Fibroblast of skin of left quadriceps (primary cell): ENCODE measurements at regions not wholly inside any gene's neighbourhood (a gene's known extent, or its start where the extent isn't known, plus 50 kb on each side); places are given as distances from the start of the nearest gene placed in this dataset.

Source experiments
- DNase-seq, 2 experiments: peaks; one replicate each; pipeline ENCODE4 v3.0.0-alpha.2; 2013; ENCODE audit warnings: low read depth in 2 of 2

GRCh38 chr6:71123051-71123450 is 165.6 kb upstream of the OGFRL1 start:
- no peak for DNase-seq

- DNase-seq: no peak
Observed at GRCh38 chr6:71124340-71124739, 164.3 kb upstream of the OGFRL1 start.

GRCh38 chr6:71125216-71125615 is 163.4 kb upstream of the OGFRL1 start:
- DNase-seq: no peak

- DNase-seq: no peak
Observed at GRCh38 chr6:71126506-71126905, 162.1 kb upstream of the OGFRL1 start.

GRCh38 chr6:71127374-71127773 is 161.2 kb upstream of the OGFRL1 start:
- no peak for DNase-seq

GRCh38 chr6:71130277-71130676 is 158.3 kb upstream of the OGFRL1 start:
- no peak for DNase-seq

- no peak for DNase-seq
Observed at GRCh38 chr6:71134929-71135642, 153.5 kb upstream of the OGFRL1 start.

GRCh38 chr6:71137973-71138372 is 150.6 kb upstream of the OGFRL1 start:
- no peak for DNase-seq

- no peak for DNase-seq
Observed at GRCh38 chr6:71138376-71138775, 150.2 kb upstream of the OGFRL1 start.

- no peak for DNase-seq
Observed at GRCh38 chr6:71139249-71139648, 149.4 kb upstream of the OGFRL1 start.

GRCh38 chr6:71153755-71154325 is 134.8 kb upstream of the OGFRL1 start:
- no peak for DNase-seq

- no peak for DNase-seq
Observed at GRCh38 chr6:71157345-71157744, 131.3 kb upstream of the OGFRL1 start.

GRCh38 chr6:71164890-71165289 is 123.7 kb upstream of the OGFRL1 start:
- no peak for DNase-seq

GRCh38 chr6:71168233-71168765 is 120.3 kb upstream of the OGFRL1 start:
- no peak for DNase-seq

GRCh38 chr6:71171497-71172070 is 117.0 kb upstream of the OGFRL1 start:
- DNase-seq: no peak

- DNase-seq: no peak
Observed at GRCh38 chr6:71179249-71179885, 109.2 kb upstream of the OGFRL1 start.

- DNase-seq: peak; percentile 68 to 69
Observed at GRCh38 chr6:71181565-71181964, 107.0 kb upstream of the OGFRL1 start.

GRCh38 chr6:71187141-71187540 is 101.5 kb upstream of the OGFRL1 start:
- DNase-seq: no peak

GRCh38 chr6:71190809-71191208 is 97.8 kb upstream of the OGFRL1 start:
- no peak for DNase-seq

GRCh38 chr6:71194724-71195123 is 93.9 kb upstream of the OGFRL1 start:
- DNase-seq: peak; percentile 55 to 57

GRCh38 chr6:71197267-71197666 is 91.3 kb upstream of the OGFRL1 start:
- no peak for DNase-seq

GRCh38 chr6:71197780-71198179 is 90.8 kb upstream of the OGFRL1 start:
- DNase-seq: no peak

- no peak for DNase-seq
Observed at GRCh38 chr6:71198908-71199307, 89.7 kb upstream of the OGFRL1 start.
